HG03139 (cell line): ENCODE measurements at regions not wholly inside any gene's neighbourhood (a gene's known extent, or its start where the extent isn't known, plus 50 kb on each side); places are given as distances from the start of the nearest gene placed in this dataset.

Experiments used
- ATAC-seq: cut with Tn5 transposase; IDR thresholded peaks from one replicate; pipeline ENCODE4 v1.9.1; 2021; ENCODE audit not compliant: unreplicated experiment

GRCh38 chr16:65500919-65501318, 379.1 kb upstream of the CDH11 start:
- no peak for ATAC-seq

GRCh38 chr16:65500007-65500406, 378.1 kb upstream of the CDH11 start:
- no peak for ATAC-seq

GRCh38 chr16:65499566-65499965, 377.7 kb upstream of the CDH11 start:
- ATAC-seq: no peak

GRCh38 chr16:65497571-65497970, 375.7 kb upstream of the CDH11 start:
- ATAC-seq: no peak

DNA sequence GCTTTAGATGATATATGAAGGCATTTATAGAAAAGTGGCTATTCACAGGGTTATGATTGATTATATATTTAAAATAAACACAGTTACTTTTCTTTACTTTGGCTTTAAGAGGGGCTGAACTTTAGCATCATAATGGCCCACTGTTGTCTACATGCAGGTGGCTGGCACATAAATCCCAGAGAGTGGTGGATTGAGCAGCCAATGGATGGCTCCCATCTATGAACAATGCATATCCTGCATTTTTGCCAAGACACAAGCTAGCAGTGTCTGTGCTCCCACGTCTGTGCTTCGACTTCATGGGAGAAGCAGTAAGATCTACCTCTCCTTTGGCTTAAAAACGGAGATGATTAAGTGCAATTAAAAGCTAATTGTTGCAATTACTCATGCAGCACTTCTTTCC, 373.2 kb upstream of the CDH11 start:
- no peak for ATAC-seq

- ATAC-seq: no peak
Observed at GRCh38 chr16:65494609-65495008, 372.7 kb upstream of the CDH11 start.

DNA sequence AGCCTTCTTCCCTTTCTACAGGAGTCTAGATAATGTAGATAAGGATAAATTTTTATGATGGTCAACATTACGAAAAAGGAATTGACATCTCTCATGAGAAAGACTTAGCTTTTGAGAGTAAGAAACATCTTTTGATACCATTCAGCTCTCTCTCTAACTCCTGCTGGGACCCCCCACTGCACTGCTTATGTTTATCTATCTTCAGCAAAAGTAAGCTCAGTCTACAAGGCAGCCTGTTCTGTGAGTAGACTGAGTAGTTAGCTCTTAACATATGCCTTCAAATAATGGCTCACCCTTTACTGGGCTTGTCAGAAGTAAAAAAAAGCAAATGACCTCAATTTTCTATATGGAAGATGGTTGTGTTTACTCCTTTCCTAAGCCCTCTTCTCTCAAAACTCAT, 372.2 kb upstream of the CDH11 start:
- ATAC-seq: no peak

DNA sequence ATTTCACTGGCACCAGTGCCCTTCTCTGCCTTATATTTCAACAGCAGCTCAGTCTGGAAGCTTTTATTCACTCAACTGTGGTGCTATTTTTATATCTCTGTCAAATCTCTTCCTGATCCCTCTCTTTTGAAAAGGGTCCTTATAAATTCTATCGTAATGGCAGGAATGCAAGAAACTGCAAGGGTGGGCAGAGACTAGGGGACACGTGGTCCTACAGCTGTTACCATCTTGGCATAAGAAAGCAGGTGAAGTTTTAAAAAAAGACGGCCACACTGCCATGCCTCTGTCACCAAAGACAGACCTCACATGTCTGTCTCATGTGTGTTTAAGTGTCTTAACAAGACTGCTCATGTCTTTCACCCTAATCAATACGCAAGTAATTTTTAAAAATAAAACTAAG, 368.4 kb upstream of the CDH11 start:
- no peak for ATAC-seq

DNA sequence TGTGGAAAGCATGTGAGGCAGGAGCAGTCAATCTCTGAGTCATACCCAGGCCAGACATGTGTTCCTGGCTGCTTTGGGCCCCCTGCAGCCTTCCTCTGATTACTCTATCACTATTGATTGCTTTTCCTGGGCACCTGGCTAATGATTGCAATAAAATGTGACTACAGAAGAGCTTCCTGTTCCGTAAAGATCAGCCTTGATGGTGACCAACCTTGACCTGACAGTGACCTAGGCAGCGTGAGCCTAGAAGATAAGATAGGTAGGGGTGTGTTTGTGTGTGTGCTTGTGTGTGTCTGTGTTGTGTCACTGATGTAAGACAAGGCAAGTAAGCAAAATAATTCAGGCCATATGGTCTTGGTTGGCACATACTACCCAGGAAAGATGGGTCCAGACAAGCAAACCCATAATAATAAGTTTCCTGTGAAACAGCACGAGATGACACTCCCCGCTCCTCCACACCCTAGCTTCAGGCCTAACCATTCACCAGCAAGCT, 367.7 kb upstream of the CDH11 start:
- ATAC-seq: no peak

DNA sequence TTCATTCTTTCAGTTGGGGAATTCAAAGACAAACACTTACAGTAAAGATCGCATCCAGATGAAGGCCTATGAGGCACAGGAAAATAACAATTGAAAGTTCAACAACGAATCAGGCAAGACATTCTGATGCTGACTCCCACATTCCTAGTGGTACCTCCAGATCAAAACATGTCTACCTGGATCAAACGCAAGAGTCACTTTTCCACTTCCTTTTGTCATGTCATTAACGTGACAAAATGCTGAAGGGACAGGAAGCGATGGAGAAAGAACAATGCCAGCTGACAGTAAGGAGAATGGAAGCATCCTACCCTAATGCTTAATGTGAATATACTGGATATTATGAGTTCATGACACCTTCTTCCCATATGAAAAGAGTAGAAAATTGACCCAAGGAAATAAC, 365.4 kb upstream of the CDH11 start:
- ATAC-seq: no peak

- ATAC-seq: no peak
Observed at GRCh38 chr16:65481956-65482355, 360.1 kb upstream of the CDH11 start.

DNA sequence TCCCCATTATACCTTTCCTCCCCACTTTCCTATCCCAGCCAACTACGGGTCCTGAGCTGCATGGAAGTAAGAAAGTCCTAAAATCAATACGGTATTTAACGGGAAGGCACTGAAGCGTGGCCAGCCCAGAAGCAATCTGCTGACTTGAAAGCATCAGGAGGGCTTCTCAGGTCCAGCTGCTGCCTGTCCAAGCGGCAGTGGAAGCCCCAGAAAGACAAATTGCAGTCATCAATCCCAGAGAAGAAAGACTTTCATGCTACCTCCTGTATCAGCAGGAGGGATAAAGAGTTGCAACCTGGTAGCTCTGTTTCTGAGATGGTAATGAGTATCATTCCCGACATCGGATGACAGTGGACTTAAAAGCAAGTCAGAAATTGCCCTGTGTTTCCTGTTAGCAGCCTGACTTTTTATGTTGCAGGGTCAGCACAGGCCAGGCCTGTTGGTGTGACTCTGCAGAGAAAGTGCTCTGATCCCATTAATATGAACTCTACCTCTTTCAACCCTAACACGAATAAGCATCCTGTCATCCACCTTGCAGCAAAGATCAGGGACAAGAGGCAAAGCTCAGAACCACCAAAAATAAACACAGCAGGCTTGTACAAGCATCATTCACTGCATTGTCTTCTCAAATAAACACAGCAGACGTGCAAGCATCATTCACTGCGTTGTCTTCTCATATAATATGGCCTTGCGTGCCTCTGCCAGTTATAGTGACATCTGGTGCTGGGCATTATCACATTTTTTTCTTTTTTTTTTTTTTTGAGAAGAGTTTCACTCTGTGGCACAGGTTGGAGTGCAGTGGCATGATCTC, 358.6 kb upstream of the CDH11 start:
- ATAC-seq: no peak

GRCh38 chr16:65476448-65476955, 354.6 kb upstream of the CDH11 start:
- no peak for ATAC-seq

DNA sequence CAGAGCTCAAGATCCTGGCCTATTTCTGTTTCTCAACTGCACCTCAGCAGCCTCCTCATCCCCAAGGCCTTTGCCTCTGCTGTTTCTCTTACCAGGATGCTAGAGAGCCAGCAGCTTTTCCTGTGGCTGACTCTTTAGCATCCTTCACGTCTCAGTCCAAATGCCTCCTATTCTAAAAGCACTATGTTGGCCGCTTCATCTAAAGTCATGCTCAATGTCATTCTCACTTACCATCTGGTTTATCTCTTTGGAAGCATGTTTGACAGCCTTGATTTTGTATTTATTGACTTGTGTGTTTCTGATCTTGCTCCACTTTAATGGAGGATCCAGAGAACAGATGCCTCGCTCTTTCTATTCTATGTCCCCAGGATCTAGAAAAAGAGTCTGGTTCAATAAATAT, 351.8 kb upstream of the CDH11 start:
- ATAC-seq: no peak

- ATAC-seq: no peak
Observed at GRCh38 chr16:65469116-65469515, 347.3 kb upstream of the CDH11 start.

GRCh38 chr16:65468133-65468532, 346.3 kb upstream of the CDH11 start:
- no peak for ATAC-seq

- no peak for ATAC-seq
Observed at GRCh38 chr16:65463652-65464260, 341.9 kb upstream of the CDH11 start.

DNA sequence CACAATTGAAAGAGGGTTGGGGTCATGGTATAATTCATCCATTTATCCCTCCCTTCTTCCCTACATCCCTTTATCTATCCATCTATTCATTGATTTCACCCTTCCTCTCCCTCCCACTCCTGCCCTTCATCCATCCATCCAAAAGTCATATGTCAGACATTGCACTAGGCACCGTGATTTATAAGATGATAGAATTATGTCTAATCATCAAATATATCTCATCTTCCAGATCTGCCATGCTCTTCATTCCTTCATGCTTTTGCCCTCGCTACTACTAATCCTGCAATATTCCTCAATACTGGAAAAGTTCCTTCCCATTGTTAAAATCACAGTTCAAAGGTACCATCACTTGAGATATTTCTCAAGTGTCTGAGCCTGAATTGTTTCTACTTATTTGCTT, 335.2 kb upstream of the CDH11 start:
- no peak for ATAC-seq

DNA sequence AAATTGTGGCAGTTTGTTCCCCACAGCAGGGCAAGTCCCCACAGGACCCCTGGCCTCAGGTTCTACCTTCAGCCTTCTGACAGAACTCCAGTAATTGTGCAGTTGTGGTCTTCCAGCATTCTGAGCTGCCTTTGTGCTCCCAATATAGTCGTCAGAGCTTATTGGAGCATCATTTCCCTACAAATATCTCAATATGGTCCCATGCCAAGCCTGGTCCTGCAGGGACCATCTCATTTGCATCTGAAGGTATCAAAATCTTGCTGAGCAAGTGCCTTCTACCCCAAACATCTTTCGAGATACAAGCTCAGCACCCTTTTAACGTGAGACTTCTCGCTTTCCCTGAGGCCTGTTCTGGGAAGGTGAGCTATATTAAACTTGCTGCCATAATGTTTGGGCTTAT, 333.9 kb upstream of the CDH11 start:
- no peak for ATAC-seq

- ATAC-seq: no peak
Observed at GRCh38 chr16:65453646-65454045, 331.8 kb upstream of the CDH11 start.

DNA sequence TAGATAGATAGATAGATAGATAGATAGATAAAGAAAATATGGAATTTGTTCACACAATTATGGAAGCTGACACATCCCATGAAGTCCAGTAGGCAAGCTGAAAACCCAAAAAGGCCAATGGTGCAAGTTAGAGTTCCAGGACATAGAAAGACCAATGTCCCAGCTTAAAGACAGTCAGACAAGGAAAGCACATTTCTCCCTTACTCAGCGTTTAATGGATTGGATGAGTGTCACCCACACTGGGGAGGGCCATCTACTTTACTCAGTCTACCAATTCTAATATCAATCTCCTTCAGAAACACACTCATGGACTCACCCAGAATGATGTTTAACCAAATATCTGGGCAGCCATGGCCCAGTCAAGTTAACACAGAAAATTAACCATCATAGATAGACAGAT, 327.7 kb upstream of the CDH11 start:
- no peak for ATAC-seq

- ATAC-seq: no peak
Observed at GRCh38 chr16:65446427-65446826, 324.6 kb upstream of the CDH11 start.
